Endothelial cell of umbilical vein (primary cell): ENCODE measurements at regions not wholly inside any gene's neighbourhood (a gene's known extent, or its start where the extent isn't known, plus 50 kb on each side); places are given as distances from the start of the nearest gene placed in this dataset.

Experiments used
- BruUV-seq: library from RNA; stranded (reverse); fragments of 400-500 nt; replicated peaks from 2 replicates; lab custom pipeline; 2021; lab: Mats Ljungman, UMichigan
- CTCF ChIA-PET: fragments of 300-600, 350-600 bp; sonication (Branson Sonifier 250); formaldehyde crosslinking; loops from one replicate; lab custom pipeline; 2021; ENCODE audit warnings: antibody characterized with exemption, inconsistent platforms; lab: Charles Lee
- POLR2A ChIA-PET: fragments of 300-600, 350-600 bp; sonication (Branson Sonifier 250); formaldehyde crosslinking; loops from one replicate; lab custom pipeline; 2021; ENCODE audit warnings: antibody characterized with exemption, inconsistent platforms; lab: Charles Lee
- DNase-seq: peaks from one replicate; pipeline ENCODE4 v3.0.0-alpha.2; 2011; ENCODE audit warnings: low read depth, low spot score
- FAIRE-seq: peaks from 2 replicates; lab custom pipeline; 2011; peaks lifted over from hg19 to GRCh38; lab: Jason Lieb, UNC
- H2AFZ ChIP-seq: 2 replicates; pipeline ENCODE4 v1.6.0; 2012; ENCODE audit warnings: low read depth, low read length, control low read depth, inconsistent platforms
- H3K27ac ChIP-seq: 2 replicates; pipeline ENCODE4 v1.5.1; 2011; ENCODE audit warnings: low read depth, mild to moderate bottlenecking, control low read depth, low read length, moderate library complexity; ENCODE audit not compliant: insufficient read depth
- H3K27me3 ChIP-seq, 2 experiments: 2 replicates each; pipeline versions ENCODE4 v1.6.0 to v1.6.1; 2011; ENCODE audit warnings: low read length in 2 of 2, mixed read lengths in 1 of 2; ENCODE audit not compliant: control insufficient read depth in 2 of 2, insufficient read depth in 2 of 2
- H3K36me3 ChIP-seq, 2 experiments: 2 replicates in 1 of 2; 3 replicates in 1 of 2; pipeline ENCODE4 v1.5.1; 2011; ENCODE audit warnings: low read length in 2 of 2, mild to moderate bottlenecking in 1 of 2, moderate library complexity in 1 of 2; ENCODE audit not compliant: control insufficient read depth in 2 of 2, insufficient read depth in 2 of 2; ENCODE audit errors: extremely low read depth in 1 of 2
- H3K4me1 ChIP-seq: 3 replicates; pipeline ENCODE4 v1.5.1; 2011; ENCODE audit warnings: mild to moderate bottlenecking, low read length; ENCODE audit not compliant: control insufficient read depth, insufficient read depth; ENCODE audit errors: extremely low read depth
- H3K4me2 ChIP-seq: 2 replicates; pipeline ENCODE4 v1.6.1; 2011; ENCODE audit warnings: low read length, control low read depth, mixed read lengths; ENCODE audit not compliant: insufficient read depth
- H3K4me3 ChIP-seq, 3 experiments: fragments of 200-600 bp in 1 of 3; sonication (generic), shearing (Covaris generic) in 1 of 3; replicated peaks in 1 of 3; 2 replicates each; pipeline ENCODE4 v1.5.1; 2011 to 2016; ENCODE audit warnings: control low read depth in 3 of 3, low read length in 3 of 3, mild to moderate bottlenecking in 2 of 3, inconsistent platforms in 1 of 3, low read depth in 1 of 3, moderate library complexity in 1 of 3; ENCODE audit not compliant: insufficient read depth in 1 of 3
- H3K79me2 ChIP-seq: 2 replicates; pipeline ENCODE4 v1.6.0; 2012; ENCODE audit warnings: low read length, inconsistent platforms; ENCODE audit not compliant: control insufficient read depth, insufficient read depth
- H3K9ac ChIP-seq: replicated peaks from 2 replicates; pipeline ENCODE3; 2011; ENCODE audit warnings: low read length, control low read depth; ENCODE audit not compliant: insufficient read depth; ENCODE audit errors: extremely low read depth
- H3K9me1 ChIP-seq: replicated peaks from 3 replicates; pipeline ENCODE4 v1.6.0; 2011; ENCODE audit warnings: mild to moderate bottlenecking, low read length; ENCODE audit not compliant: control insufficient read depth, insufficient read depth; ENCODE audit errors: extremely low read depth
- H3K9me3 ChIP-seq: replicated peaks from 2 replicates; pipeline ENCODE4 v1.5.1; 2012; ENCODE audit warnings: low read length, inconsistent platforms; ENCODE audit not compliant: control insufficient read depth, insufficient read depth
- H4K20me1 ChIP-seq: replicated peaks from 2 replicates; pipeline ENCODE3; 2011; ENCODE audit warnings: mild to moderate bottlenecking, low read length; ENCODE audit not compliant: control insufficient read depth, insufficient read depth; ENCODE audit errors: extremely low read depth
- EZH2 ChIP-seq: IDR thresholded peaks from 2 replicates; pipeline ENCODE4 v1.6.1; 2012; ENCODE audit warnings: borderline replicate concordance, low read depth, mild to moderate bottlenecking, moderate library complexity, low read length, inconsistent platforms; ENCODE audit not compliant: severe bottlenecking
- FOS ChIP-seq: IDR thresholded peaks from 2 replicates; pipeline ENCODE4 v1.6.1; 2011; ENCODE audit warnings: mild to moderate bottlenecking, low read length, moderate library complexity, borderline replicate concordance; ENCODE audit not compliant: insufficient read depth
- GATA2 ChIP-seq: IDR thresholded peaks from 2 replicates; pipeline ENCODE4 v1.7.0; 2011; ENCODE audit warnings: low read depth, mild to moderate bottlenecking, moderate library complexity, mixed read lengths, low read length; ENCODE audit not compliant: insufficient read length, insufficient read depth
- JUN ChIP-seq: IDR thresholded peaks from 2 replicates; pipeline ENCODE4 v1.6.1; 2011; ENCODE audit warnings: borderline replicate concordance, low read depth; ENCODE audit not compliant: insufficient read length, insufficient read depth
- MYC ChIP-seq: IDR thresholded peaks from one replicate; pipeline ENCODE4 v1.6.1; 2011; ENCODE audit warnings: mild to moderate bottlenecking, low read depth, low read length
- POLR2A ChIP-seq: IDR thresholded peaks from 2 replicates; pipeline ENCODE4 v1.6.1; 2012; ENCODE audit warnings: low read depth, mild to moderate bottlenecking, control low read depth, low read length
- POLR2AphosphoS5 ChIP-seq: IDR thresholded peaks from 2 replicates; pipeline ENCODE4 v1.6.1; 2012; ENCODE audit warnings: low read depth, mild to moderate bottlenecking, control low read depth, low read length, moderate library complexity; ENCODE audit not compliant: insufficient read depth
- dilution Hi-C: fragments of 300-500 bp; cut with MboI; formaldehyde crosslinking; loops from one replicate; pipeline ENCODE4 v1.15.0; 2019; ENCODE audit warnings: low sequenced_read_pairs; ENCODE audit not compliant: extremely low pct_ligation_motif_present
- intact Hi-C: fragments of 100-400 bp; cut with micrococcal nuclease; formaldehyde crosslinking; loops from one replicate; pipeline ENCODE4 v1.10.0; 2022
- TF ChIP-seq, protein P1 (sequence below): IDR thresholded peaks from 2 replicates; pipeline ENCODE4 v1.6.1; 2011; ENCODE audit not compliant: insufficient read depth, insufficient read length
- TF ChIP-seq, protein P2 (sequence below), 2 donors: IDR thresholded peaks; 1 replicate in 1 of 2; 2 replicates in 1 of 2; pipeline ENCODE4 v1.5.1; 2011; ENCODE audit warnings: low read length in 2 of 2, mild to moderate bottlenecking in 2 of 2, moderate library complexity in 2 of 2, control low read depth in 1 of 2, inconsistent platforms in 1 of 2, low read depth in 1 of 2; ENCODE audit not compliant: insufficient read depth in 1 of 2; ENCODE audit errors: extremely low read depth in 1 of 2

DNA sequence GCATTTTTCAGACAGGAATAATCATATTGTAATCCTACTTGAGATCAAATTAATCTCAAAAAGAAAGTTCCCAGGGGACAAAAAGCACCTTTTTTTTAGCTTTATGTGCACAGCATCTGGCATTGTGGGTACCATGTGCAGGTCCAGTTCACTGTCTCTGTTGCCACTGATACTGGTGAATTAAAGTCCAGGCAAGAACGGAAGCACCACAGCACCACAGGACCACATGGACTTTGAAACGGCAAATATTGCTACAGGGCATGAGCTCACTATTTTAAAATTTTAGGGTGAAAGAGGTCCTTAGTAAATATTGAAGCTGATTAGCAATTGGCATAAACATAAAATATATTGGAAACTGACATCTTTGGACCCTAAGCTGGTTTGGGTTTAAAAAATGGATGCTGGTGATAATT lies 709.0 kb downstream of the EPM2A start:
- no peaks in the 10 kb centered on the region for H3K9me3 ChIP-seq
- dilution Hi-C loops (no loop called here), intact Hi-C loops (loop anchor here (5.0 kb wide), 1 partner anchor 194 kb away; no protein-coding TSS in a partner anchor)
- H3K27ac ChIP-seq = no peak overlapping the region
- no peaks in the 10 kb centered on the region for H3K36me3 ChIP-seq
- H4K20me1 ChIP-seq = no peaks in the 10 kb centered on the region
- TF ChIP-seq POLR2A (no peak), POLR2AphosphoS5 (no peak), GATA2 (no peak), MYC (no peak), JUN (no peak), FOS (no peak), EZH2 (no peak)
- TF ChIP-seq, protein P1, sequence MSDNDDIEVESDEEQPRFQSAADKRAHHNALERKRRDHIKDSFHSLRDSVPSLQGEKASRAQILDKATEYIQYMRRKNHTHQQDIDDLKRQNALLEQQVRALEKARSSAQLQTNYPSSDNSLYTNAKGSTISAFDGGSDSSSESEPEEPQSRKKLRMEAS = no peak
- TF ChIP-seq, protein P2, sequence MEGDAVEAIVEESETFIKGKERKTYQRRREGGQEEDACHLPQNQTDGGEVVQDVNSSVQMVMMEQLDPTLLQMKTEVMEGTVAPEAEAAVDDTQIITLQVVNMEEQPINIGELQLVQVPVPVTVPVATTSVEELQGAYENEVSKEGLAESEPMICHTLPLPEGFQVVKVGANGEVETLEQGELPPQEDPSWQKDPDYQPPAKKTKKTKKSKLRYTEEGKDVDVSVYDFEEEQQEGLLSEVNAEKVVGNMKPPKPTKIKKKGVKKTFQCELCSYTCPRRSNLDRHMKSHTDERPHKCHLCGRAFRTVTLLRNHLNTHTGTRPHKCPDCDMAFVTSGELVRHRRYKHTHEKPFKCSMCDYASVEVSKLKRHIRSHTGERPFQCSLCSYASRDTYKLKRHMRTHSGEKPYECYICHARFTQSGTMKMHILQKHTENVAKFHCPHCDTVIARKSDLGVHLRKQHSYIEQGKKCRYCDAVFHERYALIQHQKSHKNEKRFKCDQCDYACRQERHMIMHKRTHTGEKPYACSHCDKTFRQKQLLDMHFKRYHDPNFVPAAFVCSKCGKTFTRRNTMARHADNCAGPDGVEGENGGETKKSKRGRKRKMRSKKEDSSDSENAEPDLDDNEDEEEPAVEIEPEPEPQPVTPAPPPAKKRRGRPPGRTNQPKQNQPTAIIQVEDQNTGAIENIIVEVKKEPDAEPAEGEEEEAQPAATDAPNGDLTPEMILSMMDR (IDR thresholded peaks at IDR 0.05; ENCODE audit: extremely low read depth in 1 of 2, insufficient read depth in 1 of 2, low read depth in 1 of 2, low read length in 2 of 2) = no peak
- no peaks in the 10 kb centered on the region for H3K79me2 ChIP-seq
- peaks cover 6% of the 10 kb centered on the region for H3K4me1 ChIP-seq
- no peak overlapping the region for H3K4me2 ChIP-seq
- no peak overlapping the region for H2AFZ ChIP-seq
- FAIRE-seq = no peak
- no peak overlapping the region for H3K4me3 ChIP-seq
- BruUV-seq = no TSS peak
- H3K9me1 ChIP-seq = no peaks in the 10 kb centered on the region
- no peak for DNase-seq
- ChIA-PET POLR2A (no interaction called here), CTCF (interaction anchor here (1.0 to 1.5 kb wide), 2 partner anchors 10 to 27 kb away, joined by 3 read pairs; no protein-coding TSS in a partner anchor)
- H3K9ac ChIP-seq = no peak overlapping the region
- H3K27me3 ChIP-seq = no peaks in the 10 kb centered on the region
